NCI-H2171 treated with DMSO at 0.1 percent for 48 hours (cell line): ENCODE measurements at regions not wholly inside any gene's neighbourhood (a gene's known extent, or its start where the extent isn't known, plus 50 kb on each side); places are given as distances from the start of the nearest gene placed in this dataset.
"Not testable (repeated sequence)": the region's sequence is repeated elsewhere in the genome, so short reads cannot be mapped to it uniquely, and the experiment has no call there.

Experiments
- DNase-seq: peaks from one replicate; lab custom pipeline; 2025; lab: John Stamatoyannopoulos, UW

- not testable (repeated sequence) for DNase-seq
These were observed 1688.3 kb upstream of the ADGRL3 start for GRCh38 chr4:59511809-59512208.

DNA sequence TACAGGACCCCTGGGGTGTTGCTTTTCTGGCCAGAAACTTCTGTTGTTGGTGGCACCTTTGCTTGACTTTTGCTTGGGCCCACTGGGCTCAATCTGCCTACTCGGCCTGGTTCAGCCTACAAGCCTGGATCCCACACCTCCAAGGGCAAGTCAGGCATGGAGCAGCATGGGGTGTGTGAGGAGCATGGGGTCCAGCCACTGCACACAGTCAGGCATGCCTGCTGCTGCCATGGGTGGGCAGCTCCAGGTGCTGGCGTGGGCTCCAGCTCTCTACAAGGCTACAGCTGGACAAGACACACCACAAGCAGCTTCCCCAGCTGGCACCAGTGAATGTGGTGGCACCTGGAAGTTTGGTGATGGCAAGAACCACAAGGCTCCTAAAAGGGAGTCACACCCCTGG is 1683.1 kb upstream of the ADGRL3 start:
- no peak for DNase-seq

GRCh38 chr4:59518005-59518823 is 1681.9 kb upstream of the ADGRL3 start:
- no peak for DNase-seq

- DNase-seq: no peak
These were observed 1674.2 kb upstream of the ADGRL3 start for GRCh38 chr4:59525885-59526284.

DNA sequence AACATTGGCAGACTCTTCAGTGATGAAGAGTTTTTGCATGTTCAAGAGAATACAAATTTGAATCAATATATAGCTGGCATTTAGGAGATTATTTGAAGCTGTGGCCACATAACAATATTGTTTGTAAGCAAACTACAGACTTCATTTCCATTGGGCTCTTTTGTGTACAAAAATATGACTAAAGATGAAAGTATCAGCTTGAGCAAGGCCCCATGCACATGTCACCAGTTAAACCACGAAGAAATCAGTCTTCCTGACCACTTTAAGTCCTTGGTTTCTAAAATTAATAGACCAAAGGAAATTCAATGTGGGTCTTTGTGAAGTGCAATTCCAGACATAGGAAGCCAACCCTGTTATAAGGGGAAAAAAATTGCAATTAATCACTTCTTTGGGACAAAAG is 1664.6 kb upstream of the ADGRL3 start:
- no peak for DNase-seq

DNA sequence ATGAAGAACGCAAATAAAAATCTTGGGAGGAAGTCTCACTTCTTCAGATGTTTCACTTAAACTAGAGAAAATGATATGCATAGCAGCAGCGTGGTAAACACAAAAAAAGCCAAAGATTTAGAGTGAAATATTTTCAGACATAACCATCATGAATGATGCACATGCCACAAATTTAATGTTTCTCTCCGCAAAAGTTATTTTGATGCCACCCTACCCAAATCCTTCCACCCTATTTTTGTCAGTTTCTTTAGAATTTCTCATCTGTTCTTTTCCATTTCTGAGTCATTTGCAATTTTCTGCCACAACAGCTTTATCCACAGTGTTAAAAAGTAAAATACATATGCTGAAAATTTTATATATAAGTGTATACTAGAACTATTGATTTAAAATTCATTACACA is 1663.7 kb upstream of the ADGRL3 start:
- DNase-seq: no peak

- DNase-seq: no peak
These were observed 1662.8 kb upstream of the ADGRL3 start for GRCh38 chr4:59537246-59537886.

GRCh38 chr4:59539401-59539800 is 1660.7 kb upstream of the ADGRL3 start:
- DNase-seq: no peak

DNA sequence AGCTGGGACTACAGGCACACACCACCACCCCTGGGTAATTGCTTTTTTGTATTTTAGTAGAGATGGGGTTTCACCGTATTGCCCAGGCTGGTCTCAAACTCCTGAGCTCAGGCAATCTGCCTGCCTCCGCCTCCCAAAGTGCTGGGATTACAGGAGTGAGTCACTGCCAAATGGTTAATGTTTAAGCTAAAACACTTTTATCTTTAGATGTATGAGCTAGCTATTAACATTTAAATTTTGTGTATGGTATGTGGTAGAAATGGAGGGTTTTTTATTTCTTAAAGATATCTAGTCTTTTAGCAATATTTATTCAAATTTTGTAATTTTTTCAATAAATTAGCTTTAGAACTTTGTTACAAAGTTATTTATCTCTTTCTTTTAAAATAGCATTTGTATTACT is 1659.8 kb upstream of the ADGRL3 start:
- DNase-seq: no peak

GRCh38 chr4:59553063-59553720 is 1646.9 kb upstream of the ADGRL3 start:
- DNase-seq: no peak

DNA sequence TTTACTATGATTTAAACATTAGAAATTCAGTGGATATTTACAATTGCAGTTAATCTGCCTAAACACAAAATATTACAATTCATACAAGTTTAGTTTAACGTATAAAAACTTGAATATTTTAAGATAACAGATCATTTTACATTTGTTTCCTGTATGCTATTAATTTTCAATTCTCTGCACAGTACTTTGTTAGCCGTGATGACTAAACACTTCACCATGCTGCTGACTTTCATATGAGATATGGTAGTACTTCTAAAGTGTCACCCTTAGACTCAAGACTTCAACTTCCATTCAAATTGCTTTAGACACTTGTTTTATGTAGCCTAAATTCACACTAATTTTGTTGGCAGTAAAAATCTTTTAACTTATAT is 1646.4 kb upstream of the ADGRL3 start:
- DNase-seq: no peak

DNA sequence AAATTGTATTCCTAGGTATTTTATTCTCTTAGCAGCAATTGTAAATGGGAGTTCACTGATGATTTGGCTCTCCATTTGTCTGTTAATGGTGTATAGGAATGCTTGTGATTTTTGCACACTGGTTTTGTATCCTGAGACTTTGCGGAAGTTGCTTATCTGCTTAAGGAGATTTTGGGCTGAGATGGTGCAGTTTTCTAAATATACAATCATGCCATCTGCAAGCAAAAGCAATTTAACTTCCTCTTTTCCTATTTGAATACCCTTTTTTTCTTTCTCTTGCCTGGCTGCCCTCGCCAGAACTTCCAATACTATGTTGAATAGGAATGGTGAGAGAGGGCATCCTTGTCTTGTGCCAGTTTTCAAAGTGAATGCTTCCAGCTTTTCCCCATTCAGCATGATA is 1643.9 kb upstream of the ADGRL3 start:
- not testable (repeated sequence) for DNase-seq

- not testable (repeated sequence) for DNase-seq
These were observed 1639.9 kb upstream of the ADGRL3 start for GRCh38 chr4:59560141-59560648.

DNA sequence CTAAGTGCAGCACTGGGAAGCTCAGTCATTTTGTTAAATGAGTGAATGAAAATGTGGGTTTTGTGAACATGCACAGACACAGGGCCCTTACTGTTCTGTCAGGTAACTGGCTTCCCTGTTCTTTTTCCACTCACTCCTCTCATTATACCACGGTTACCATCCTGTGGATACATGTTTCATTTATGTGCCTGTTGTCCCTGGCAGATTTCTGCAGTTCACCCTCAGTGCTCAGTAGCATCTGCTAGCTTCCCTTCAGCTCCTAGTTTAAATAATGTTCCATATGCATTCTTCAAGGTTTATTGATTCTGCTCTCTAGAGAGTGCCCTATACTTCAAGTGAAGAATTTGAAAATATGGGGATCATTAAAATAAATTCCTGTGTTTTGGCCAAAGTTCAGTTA is 1634.3 kb upstream of the ADGRL3 start:
- DNase-seq: no peak

DNA sequence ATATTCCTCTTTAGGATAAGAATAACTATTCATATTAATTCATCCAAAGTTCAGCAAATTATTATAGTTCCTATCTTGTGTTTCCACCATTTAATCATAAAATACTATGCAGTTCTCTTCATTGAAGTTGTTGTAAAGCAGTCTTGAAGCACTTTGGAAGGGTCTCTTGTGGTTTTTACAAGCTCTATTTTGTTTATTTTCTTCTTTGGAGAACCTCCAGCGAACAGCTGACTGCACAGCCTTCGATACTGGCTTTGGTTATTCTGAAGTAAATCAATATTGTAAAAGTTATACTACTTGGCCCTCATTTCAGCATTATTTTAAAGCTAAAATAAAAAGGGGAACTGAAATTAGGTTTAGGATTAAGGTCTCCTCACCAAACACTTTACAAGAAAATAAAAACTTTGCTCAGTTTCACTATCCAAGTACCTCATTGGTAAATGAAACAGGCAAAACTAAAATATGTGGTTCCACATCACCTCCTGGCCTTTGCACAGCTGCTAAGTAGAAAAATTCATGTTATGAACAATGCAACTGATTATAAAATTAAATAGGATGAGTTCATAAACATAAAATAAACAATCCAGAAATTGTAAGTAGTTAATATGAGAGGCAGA is 1629.2 kb upstream of the ADGRL3 start:
- no peak for DNase-seq

DNA sequence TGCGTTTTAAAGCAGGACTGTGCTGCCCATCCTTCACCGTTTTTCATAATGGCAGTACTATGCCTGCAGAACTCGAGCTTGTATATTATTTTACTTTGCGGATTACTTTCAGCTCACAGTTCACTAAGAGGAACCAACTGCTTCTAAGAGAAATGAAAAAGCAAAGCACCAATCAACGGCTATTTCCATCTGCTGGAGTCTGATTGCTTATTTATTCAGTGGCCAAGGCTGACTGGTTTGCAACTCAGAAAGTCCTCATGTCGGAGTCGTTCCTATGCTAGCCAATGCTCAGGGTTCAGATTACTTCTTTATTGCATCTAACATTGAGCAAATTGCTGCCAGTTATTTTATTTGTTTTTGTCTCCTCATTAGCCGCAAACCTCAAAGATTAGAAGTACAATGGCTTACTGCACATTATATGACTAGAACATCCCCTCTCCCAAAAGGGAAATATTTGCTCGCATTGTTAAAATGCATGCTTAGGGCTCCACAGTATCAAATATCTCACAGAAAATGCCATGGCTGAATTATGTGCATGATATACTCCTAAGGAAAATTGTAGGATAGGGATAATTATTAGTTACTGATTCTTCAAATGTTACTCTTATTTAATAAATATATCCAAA is 1628.2 kb upstream of the ADGRL3 start:
- no peak for DNase-seq

- no peak for DNase-seq
These were observed 1616.1 kb upstream of the ADGRL3 start for GRCh38 chr4:59583845-59584568.

DNA sequence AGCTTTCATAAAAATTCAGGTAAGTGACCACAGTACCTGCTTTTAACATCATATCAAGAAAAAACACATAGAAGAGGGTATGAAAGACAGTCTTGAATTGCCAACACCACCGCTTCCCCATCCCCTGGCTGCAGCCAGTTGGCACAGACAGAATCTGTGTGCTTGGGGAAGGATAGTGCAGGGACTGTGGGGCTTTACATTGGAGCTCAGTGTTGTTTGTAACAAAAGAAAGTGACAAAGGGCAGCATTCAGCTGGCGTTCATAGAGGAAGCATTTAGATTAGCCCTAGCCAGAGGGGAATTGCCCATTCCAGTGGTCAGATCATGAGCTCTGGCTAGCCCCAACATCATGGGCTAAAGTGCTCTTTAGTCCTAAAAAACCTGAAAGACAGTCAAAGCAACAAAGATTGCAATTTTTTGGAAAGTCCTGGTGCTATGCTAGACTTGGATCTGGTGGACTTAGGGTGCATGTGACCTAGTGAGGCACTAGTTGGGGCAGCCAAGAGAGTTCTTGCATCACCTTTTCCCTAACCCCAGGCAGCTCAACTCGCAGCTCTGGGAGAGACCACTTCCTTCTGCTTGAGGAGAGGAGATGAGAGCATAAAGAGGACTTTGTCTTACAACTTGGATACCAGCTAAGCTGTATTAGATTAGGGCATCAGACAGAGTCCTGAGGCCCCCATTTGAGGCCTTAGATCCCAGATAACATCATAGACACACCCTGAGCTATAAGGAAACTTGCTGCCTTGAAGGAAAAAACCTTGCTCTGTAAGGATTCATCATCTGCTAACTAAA is 1602.4 kb upstream of the ADGRL3 start:
- DNase-seq: no peak

- no peak for DNase-seq
These were observed 1601.9 kb upstream of the ADGRL3 start for GRCh38 chr4:59598330-59598618.

- DNase-seq: no peak
These were observed 1591.7 kb upstream of the ADGRL3 start for GRCh38 chr4:59608466-59608865.

GRCh38 chr4:59612235-59612634 is 1587.9 kb upstream of the ADGRL3 start:
- DNase-seq: no peak
